Smooth muscle cell (in vitro differentiated cells): ENCODE measurements at regions not wholly inside any gene's neighbourhood (a gene's known extent, or its start where the extent isn't known, plus 50 kb on each side); places are given as distances from the start of the nearest gene placed in this dataset.

ENCODE experiments used
- DNase-seq: peaks from one replicate; lab custom pipeline; 2025; ENCODE audit not compliant: unreplicated experiment; lab: John Stamatoyannopoulos, UW
- H2AFZ ChIP-seq: fragments of 200-600 bp; sonication (generic); 2 replicates; pipeline ENCODE4 v1.6.0; 2016; ENCODE audit warnings: antibody characterized with exemption, low read depth, mild to moderate bottlenecking
- H3F3A ChIP-seq: fragments of 200-600 bp; sonication (generic); 2 replicates; pipeline ENCODE4 v1.6.0; 2017; ENCODE audit warnings: antibody characterized with exemption, low read depth
- H3K27ac ChIP-seq: fragments of 200-600 bp; sonication (generic); 2 replicates; pipeline ENCODE4 v1.5.1; 2016; ENCODE audit warnings: low read depth, mild to moderate bottlenecking
- H3K27me3 ChIP-seq: fragments of 200-600 bp; sonication (generic); 2 replicates; pipeline ENCODE4 v1.6.1; 2016; ENCODE audit warnings: low read depth, mild to moderate bottlenecking
- H3K36me3 ChIP-seq: fragments of 200-600 bp; sonication (generic); 2 replicates; pipeline ENCODE4 v1.5.1; 2016; ENCODE audit warnings: low read depth
- H3K4me1 ChIP-seq: fragments of 200-600 bp; sonication (generic); 2 replicates; pipeline ENCODE4 v1.5.1; 2016; ENCODE audit warnings: low read depth
- H3K4me2 ChIP-seq: fragments of 200-600 bp; sonication (generic); 2 replicates; pipeline ENCODE4 v1.6.0; 2016; ENCODE audit warnings: mild to moderate bottlenecking
- H3K4me3 ChIP-seq: fragments of 200-600 bp; sonication (generic); 2 replicates; pipeline ENCODE4 v1.5.1; 2016; ENCODE audit warnings: mild to moderate bottlenecking
- H3K79me2 ChIP-seq: fragments of 200-600 bp; sonication (generic); 2 replicates; pipeline ENCODE4 v1.6.0; 2016; ENCODE audit warnings: low read depth, mild to moderate bottlenecking
- H3K9ac ChIP-seq: fragments of 200-600 bp; sonication (generic); 2 replicates; pipeline ENCODE4 v1.6.0; 2016; ENCODE audit warnings: low read depth
- H3K9me3 ChIP-seq: fragments of 200-600 bp; sonication (generic); replicated peaks from 2 replicates; pipeline ENCODE4 v1.5.1; 2016; ENCODE audit warnings: low read depth
- H4K20me1 ChIP-seq: fragments of 200-600 bp; sonication (generic); 2 replicates; pipeline ENCODE4 v1.6.0; 2016; ENCODE audit warnings: low read depth
- WGBS: methylation state at CpG from one replicate; pipeline ENCODE4 v1.1.7; 2016; ENCODE audit warnings: low lambda C conversion rate; 5-methylcytosine and 5-hydroxymethylcytosine counted together
- TF ChIP-seq, protein P1 (sequence below): fragments of 200-600 bp; sonication (generic); IDR thresholded peaks from 2 replicates; pipeline ENCODE4 v1.5.1; 2017; ENCODE audit warnings: borderline replicate concordance, mild to moderate bottlenecking, antibody characterized with exemption; ENCODE audit not compliant: insufficient read depth, poor library complexity, severe bottlenecking

DNA sequence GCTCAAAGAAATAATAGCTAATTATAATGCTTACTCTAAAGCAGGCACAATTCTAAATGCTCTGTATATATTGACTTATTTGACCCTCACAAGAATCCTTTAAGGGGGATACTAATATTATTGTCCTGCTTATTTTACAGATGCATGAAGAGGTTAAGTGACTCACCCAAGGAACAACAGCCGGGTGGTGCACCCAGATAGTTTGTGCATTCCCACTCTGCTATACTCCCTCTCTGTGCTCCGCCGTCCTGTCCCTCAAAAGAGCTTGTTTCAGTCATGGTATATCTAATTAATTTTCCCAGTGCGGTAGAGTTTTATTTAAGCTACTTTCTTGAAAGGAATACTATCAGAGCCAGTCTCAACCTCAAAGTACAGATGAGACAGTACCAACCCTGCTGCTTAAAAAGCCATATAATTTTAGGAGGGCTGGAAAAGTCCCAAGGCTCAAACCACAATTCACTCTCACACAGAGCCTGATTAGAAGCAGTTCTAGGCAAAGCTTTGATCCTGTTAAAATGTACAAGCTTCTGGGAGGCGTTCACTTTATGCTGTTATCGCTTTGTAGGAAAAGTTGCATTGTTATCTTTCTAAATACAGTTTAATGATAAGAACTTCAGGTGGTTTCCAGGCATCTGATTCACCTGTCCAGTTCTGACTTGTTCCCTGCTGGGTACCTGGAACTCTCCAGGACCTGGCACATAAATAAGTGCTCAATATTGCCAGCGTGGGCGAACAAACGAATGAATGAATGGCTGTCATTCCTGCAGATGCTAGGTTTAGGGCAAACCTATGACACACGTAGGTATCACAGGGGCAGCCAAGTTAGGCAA lies 261.5 kb upstream of the KLF14 start:
- TF ChIP-seq, protein P1, sequence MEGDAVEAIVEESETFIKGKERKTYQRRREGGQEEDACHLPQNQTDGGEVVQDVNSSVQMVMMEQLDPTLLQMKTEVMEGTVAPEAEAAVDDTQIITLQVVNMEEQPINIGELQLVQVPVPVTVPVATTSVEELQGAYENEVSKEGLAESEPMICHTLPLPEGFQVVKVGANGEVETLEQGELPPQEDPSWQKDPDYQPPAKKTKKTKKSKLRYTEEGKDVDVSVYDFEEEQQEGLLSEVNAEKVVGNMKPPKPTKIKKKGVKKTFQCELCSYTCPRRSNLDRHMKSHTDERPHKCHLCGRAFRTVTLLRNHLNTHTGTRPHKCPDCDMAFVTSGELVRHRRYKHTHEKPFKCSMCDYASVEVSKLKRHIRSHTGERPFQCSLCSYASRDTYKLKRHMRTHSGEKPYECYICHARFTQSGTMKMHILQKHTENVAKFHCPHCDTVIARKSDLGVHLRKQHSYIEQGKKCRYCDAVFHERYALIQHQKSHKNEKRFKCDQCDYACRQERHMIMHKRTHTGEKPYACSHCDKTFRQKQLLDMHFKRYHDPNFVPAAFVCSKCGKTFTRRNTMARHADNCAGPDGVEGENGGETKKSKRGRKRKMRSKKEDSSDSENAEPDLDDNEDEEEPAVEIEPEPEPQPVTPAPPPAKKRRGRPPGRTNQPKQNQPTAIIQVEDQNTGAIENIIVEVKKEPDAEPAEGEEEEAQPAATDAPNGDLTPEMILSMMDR, result no peak
- no peaks in the 10 kb centered on the region for H3K9me3 ChIP-seq
- H3K79me2 ChIP-seq, result no peaks in the 10 kb centered on the region
- no peak for DNase-seq
- H4K20me1 ChIP-seq, result no peaks in the 10 kb centered on the region
- H3K27me3 ChIP-seq, result no peaks in the 10 kb centered on the region
- H3F3A ChIP-seq, result no peaks in the 10 kb centered on the region
- peak overlapping the region; percentile 74 for H3K27ac ChIP-seq
- H3K4me3 ChIP-seq, result no peak overlapping the region
- WGBS, result 47% methylated on average over 10 of the region's 10 CpGs
- H3K9ac ChIP-seq, result no peak overlapping the region
- H2AFZ ChIP-seq, result no peak overlapping the region
- H3K4me2 ChIP-seq, result peak overlapping the region; percentile 68
- H3K4me1 ChIP-seq, result peaks cover 11% of the 10 kb centered on the region
- no peaks in the 10 kb centered on the region for H3K36me3 ChIP-seq

DNA sequence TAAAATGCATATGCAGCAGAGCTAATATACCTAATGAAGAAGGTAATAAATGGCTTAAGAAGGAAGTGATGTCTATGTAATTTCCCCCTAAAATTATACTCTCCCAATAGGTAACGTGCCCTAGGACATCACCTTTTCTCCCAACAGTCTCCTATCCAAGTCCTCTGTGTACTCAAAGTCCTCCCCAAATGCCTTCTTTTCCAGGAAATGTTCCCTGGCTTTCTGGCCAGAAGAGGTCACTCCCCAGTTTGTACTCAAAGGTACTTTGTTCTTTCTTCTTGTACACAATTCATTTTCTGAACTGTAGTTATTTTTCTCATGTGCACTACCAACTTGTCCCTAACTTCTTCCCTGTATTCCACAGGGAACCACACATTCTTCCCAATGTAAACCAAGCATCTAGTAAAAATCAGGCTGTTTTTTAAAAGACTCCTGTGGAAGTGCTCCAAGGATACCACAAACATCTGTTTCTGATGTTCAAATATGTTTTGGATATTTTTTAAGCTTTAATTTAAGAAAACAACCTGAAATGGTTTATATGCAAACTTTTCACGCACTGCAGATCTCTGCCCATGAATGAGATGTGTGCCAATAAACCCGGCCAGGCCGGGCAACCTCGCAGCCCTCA lies 262.3 kb upstream of the KLF14 start:
- Histone ChIP-seq H3K36me3 (no peaks in the 10 kb centered on the region), H3K79me2 (no peaks in the 10 kb centered on the region), H3K9me3 (no peaks in the 10 kb centered on the region), H3K27ac (peak overlapping the region; percentile 74), H3K4me3 (no peak overlapping the region), H3K4me1 (peaks cover 11% of the 10 kb centered on the region), H3K27me3 (no peaks in the 10 kb centered on the region), H3K9ac (no peak overlapping the region), H4K20me1 (no peaks in the 10 kb centered on the region), H3K4me2 (peak overlapping the region; percentile 68), H3F3A (no peaks in the 10 kb centered on the region), H2AFZ (no peak overlapping the region)
- 72% methylated on average over 5 of the region's 5 CpGs for WGBS
- no peak for DNase-seq
- TF ChIP-seq, protein P1, result no peak

DNA sequence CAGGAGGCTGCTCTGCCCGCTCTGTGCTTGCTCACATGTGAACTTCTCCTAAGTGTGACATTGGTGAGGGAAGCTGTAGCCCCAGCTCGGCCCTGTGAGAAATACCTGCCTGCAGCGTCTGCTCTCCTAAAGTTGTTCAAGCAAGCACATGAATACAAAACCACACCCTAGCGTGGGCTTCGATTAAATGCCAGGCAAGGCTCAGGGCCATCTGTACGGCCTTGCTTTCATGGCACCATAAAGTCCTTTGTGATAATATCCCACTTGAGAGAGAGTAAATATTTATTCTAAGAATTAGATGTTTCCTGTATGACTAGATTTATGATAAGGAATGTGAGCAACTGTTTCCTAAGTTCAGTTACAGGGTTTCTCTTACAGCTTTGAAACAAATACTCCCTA lies 262.8 kb upstream of the KLF14 start:
- H3K4me1 ChIP-seq, result peaks cover 11% of the 10 kb centered on the region
- no peaks in the 10 kb centered on the region for H3K79me2 ChIP-seq

More for the DNA sequence above, 262.8 kb upstream of the KLF14 start:
- DNase-seq, result no peak
- peak overlapping the region; percentile 68 for H3K4me2 ChIP-seq
- peak overlapping the region; percentile 74 for H3K27ac ChIP-seq
- no peaks in the 10 kb centered on the region for H3K9me3 ChIP-seq
- H3K4me3 ChIP-seq, result no peak overlapping the region
- no peaks in the 10 kb centered on the region for H3F3A ChIP-seq
- no peaks in the 10 kb centered on the region for H4K20me1 ChIP-seq
- no peak overlapping the region for H3K9ac ChIP-seq
- no peaks in the 10 kb centered on the region for H3K36me3 ChIP-seq
- 22% methylated on average over 6 of the region's 6 CpGs for WGBS
- no peak overlapping the region for H2AFZ ChIP-seq
- no peaks in the 10 kb centered on the region for H3K27me3 ChIP-seq
- TF ChIP-seq, protein P1, result no peak
